NCI-H2196 treated with DMSO at 0.1 percent for 48 hours (cell line): ENCODE measurements at regions not wholly inside any gene's neighbourhood (a gene's known extent, or its start where the extent isn't known, plus 50 kb on each side); places are given as distances from the start of the nearest gene placed in this dataset.
"Not testable (repeated sequence)": the region's sequence is repeated elsewhere in the genome, so short reads cannot be mapped to it uniquely, and the experiment has no call there.

Experiments
- DNase-seq: peaks from one replicate; lab custom pipeline; 2025; ENCODE audit not compliant: unreplicated experiment; lab: John Stamatoyannopoulos, UW

GRCh38 chr7:50920031-50920635 is 137.4 kb upstream of the GRB10 start:
- no peak for DNase-seq

GRCh38 chr7:50915621-50916020 is 132.9 kb upstream of the GRB10 start:
- DNase-seq: no peak

DNA sequence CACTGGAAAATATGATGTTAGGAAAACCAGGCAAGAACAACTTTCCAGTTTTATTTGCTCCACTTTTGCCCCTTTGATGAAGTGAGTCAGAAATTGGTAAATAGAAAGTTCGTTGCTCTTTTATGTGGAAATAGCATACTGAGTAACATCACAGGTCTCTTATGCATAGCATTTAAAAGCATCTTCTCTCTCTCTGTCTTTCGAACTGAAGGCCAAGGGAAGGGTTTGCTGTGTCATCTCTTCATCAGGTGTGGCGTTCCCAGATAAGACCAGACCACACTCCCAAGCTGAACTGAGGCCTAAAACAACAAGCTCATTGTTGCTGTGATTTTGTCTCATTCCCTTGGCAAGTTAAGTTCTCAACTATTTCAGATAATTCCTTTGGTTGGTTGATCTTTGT is 131.8 kb upstream of the GRB10 start:
- no peak for DNase-seq

DNA sequence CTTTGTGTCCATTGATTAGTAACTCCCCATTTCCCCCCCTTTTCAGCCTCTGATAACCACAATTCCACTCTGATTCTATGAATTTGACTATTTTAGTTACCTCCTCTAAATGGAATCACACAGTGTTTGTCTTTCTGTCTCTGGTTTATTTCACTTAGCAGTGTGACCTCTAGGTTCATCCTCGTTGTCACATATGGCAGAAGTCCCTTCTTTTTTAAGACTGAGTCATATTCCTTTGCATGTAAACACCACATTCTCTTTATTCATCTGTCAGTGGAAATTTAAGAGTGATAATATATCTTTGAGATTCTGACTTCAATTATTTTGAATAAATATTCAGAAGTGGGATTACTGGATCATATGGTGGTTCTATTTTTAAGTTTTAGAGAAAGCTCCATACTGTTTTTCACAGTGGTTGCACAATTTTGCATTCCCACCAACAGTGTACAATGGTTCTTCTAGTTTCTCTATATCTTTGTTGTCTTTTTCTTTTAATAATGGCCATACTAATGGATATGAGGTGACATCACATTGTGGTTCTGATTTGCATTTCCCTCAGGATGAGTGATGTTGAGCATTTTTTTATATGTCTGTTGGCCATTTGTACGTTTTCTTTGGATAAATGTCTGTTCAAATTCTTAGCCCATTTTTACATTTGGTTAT is 126.1 kb upstream of the GRB10 start:
- no peak for DNase-seq

DNA sequence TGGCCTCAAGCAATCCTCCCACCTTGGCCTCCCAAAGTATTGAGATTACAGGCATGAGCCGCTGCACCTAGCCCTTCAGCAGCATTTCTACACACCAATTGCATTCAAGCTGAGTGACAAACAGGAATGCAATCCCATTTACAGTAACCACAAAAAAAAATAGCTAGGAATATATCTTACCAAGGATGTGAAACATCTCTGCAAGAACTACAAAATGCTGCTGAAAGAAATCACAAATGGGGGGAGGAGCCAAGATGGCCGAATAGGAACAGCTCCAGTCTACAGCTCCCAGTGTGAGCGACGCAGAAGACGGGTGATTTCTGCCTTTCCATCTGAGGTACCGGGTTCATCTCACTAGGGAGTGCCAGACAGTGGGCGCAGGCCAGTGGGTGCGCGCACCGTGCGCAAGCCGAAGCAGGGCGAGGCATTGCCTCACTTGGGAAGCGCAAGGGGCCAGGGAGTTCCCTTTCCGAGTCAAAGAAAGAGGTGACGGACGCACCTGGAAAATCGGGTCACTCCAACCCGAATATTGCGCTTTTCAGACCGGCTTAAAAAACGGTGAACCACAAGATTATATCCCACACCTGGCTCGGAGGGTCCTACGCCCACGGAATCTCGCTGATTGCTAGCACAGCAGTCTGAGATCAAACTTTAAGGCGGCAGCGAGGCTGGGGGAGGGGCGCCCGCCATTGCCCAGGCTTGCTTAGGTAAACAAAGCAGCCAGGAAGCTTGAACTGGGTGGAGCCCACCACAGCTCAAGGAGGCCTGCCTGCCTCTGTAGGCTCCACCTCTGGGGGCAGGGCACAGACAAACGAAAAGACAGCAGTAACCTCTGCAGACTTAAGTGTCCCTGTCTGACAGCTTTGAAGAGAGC is 116.1 kb upstream of the GRB10 start:
- DNase-seq: not testable (repeated sequence)

GRCh38 chr7:50887061-50887460 is 104.4 kb upstream of the GRB10 start:
- not testable (repeated sequence) for DNase-seq

GRCh38 chr7:50872437-50872836 is 89.7 kb upstream of the GRB10 start:
- no peak for DNase-seq

- no peak for DNase-seq
These were observed 86.5 kb upstream of the GRB10 start for GRCh38 chr7:50869108-50869725.

GRCh38 chr7:50868426-50869100 is 85.9 kb upstream of the GRB10 start:
- no peak for DNase-seq

DNA sequence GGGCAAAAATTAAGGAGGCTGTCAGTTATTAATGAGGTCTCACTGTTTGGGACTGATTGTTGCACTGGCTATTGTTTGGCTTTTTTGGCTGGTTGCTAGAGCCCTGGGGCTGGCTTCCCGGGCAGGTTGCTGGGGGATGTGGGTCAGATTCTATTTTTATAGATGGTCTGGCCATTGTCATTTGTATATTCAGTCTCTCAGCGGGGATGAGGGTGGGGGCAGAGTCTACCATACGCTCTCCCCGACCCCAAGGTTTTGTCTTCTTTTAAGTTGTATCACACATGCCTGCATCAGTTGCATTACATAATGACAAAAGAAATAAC is 84.3 kb upstream of the GRB10 start:
- DNase-seq: no peak

DNA sequence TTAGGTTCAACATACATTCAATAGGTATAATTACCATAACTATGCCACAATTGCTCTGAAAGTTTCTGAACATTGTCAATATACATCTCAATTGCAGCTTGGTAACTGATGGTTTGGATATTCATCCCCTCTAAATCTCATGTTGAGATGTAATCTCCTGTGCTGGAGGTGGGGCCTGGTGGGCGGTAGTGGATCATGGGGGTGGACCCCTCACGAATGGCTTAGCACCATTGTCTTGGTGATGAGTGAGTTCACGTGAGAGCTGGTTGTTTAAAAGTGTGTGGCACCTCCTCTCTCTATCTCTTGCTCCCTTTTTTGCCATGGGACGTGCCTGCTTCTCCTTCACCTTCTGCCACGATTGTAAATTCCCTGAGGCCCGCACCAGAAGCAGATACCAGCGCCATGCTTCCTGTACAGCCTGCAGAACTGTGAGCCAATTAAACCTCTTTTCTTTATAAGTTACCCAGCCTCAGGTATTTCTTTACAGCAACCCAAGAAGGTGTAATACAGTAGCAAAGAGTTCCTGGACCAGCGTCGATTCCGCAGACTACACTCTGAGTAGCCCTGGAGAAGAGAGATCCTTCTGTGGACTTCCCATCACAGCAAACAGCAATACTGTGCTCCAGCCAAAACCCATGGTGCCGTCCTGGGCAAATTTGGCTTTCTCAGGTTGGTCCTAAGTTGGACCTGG is 83.8 kb upstream of the GRB10 start:
- no peak for DNase-seq

GRCh38 chr7:50865450-50865849 is 82.8 kb upstream of the GRB10 start:
- DNase-seq: no peak

GRCh38 chr7:50864694-50865093 is 82.0 kb upstream of the GRB10 start:
- no peak for DNase-seq

- DNase-seq: no peak
These were observed 80.4 kb upstream of the GRB10 start for GRCh38 chr7:50863053-50863452.

DNA sequence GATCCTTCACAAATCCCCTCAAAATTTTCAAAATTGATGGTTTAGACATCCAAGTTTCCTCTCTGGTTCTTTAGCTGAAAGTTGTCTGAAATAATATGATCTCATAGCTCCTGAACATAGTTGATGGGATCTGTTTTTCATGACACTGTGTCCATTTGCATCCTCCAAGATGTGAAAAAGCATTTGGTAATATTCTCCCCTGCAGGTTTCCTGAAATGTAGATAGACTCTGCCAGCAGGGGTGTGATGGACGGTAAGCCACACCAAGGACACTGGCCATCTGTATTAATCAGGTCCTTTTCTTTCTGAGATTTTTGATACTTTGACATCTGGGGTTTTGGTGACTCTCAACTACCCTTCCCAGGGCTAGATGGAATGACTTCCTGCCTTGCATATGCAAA is 79.6 kb upstream of the GRB10 start:
- no peak for DNase-seq

- no peak for DNase-seq
These were observed 77.9 kb upstream of the GRB10 start for GRCh38 chr7:50860598-50860997.

DNA sequence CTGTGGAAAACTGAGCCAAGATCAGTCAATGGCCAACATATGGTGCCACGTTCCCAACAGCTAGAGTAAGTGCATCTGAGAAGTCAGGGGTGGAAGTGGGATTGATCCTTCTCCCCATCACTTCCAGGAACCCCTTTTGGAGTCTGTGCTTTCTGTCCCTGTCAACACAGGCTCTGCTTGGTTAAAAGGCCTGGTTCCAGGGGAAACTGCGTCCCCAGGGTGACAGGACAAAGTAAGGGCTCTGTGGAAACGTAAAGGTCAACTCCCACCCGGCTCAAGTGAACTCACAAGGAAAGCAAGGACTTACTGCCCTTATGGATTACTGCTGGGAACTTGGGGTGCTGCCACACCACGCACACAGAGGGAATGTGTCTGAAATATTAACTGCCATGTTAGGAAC is 77.5 kb upstream of the GRB10 start:
- DNase-seq: no peak

- no peak for DNase-seq
These were observed 76.0 kb upstream of the GRB10 start for GRCh38 chr7:50858528-50859245.

DNA sequence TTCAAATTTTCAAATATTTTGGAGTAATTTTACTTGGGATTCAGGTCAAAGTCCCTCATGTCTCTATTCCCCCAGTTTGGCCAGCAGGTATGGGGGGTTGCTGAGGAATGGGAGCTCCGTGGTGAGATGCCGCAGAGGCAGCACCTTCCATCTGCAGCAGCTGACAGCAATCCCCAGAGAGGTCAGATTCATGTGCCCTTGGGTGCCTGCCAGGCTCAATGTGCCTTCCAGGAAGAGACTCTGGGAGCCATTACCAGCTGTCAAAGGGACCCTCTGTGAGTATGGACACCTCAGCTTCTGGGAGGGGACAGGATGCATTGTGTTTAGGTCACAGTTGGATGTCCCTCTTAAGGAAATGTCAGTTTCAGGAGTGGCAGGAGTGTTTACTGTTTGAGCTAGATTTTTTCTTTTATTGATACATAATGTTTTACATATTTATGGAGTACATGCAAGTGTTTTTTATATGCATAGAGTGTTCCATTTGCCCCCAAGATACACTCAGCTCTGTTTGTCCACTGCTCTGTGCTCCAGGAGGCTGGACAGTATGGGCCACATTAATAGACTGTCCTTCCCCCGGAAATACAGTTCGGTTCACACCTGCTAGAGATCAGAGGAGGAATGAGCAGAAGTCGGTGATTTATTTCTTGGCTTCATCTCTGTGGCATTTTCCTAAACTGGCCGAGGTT is 75.3 kb upstream of the GRB10 start:
- DNase-seq: no peak
